Hepatocyte (in vitro differentiated cells): ENCODE measurements at regions not wholly inside any gene's neighbourhood (a gene's known extent, or its start where the extent isn't known, plus 50 kb on each side); places are given as distances from the start of the nearest gene placed in this dataset.

ENCODE experiments used
- DNase-seq: peaks from one replicate; pipeline ENCODE4 v3.0.0-alpha.2; 2016; ENCODE audit warnings: low spot score
- H2AFZ ChIP-seq: fragments of 200-600 bp; sonication (generic); 2 replicates; pipeline ENCODE4 v1.6.0; 2016; ENCODE audit warnings: antibody characterized with exemption, mild to moderate bottlenecking
- H3K27ac ChIP-seq: fragments of 200-600 bp; sonication (generic); 2 replicates; pipeline ENCODE4 v1.5.1; 2016; ENCODE audit warnings: mild to moderate bottlenecking
- H3K27me3 ChIP-seq: fragments of 200-600 bp; sonication (generic); 2 replicates; pipeline ENCODE4 v1.6.1; 2016
- H3K36me3 ChIP-seq: fragments of 200-600 bp; sonication (generic); replicated peaks from 2 replicates; pipeline ENCODE4 v1.5.1; 2016; ENCODE audit warnings: low read depth; ENCODE audit not compliant: insufficient read depth
- H3K4me1 ChIP-seq: fragments of 200-600 bp; sonication (generic); 2 replicates; pipeline ENCODE4 v1.5.1; 2016; ENCODE audit warnings: mild to moderate bottlenecking, moderate library complexity; ENCODE audit not compliant: insufficient read depth
- H3K4me2 ChIP-seq: fragments of 200-600 bp; sonication (generic); 2 replicates; pipeline ENCODE4 v1.6.0; 2016
- H3K4me3 ChIP-seq: fragments of 200-600 bp; sonication (generic); 2 replicates; pipeline ENCODE4 v1.5.1; 2016; ENCODE audit warnings: mild to moderate bottlenecking
- H3K79me2 ChIP-seq: fragments of 200-600 bp; sonication (generic); 2 replicates; pipeline ENCODE4 v1.6.0; 2017; ENCODE audit warnings: mild to moderate bottlenecking
- H3K9me2 ChIP-seq: fragments of 200-600 bp; sonication (generic); replicated peaks from 2 replicates; pipeline ENCODE4 v1.6.0; 2017; ENCODE audit warnings: mild to moderate bottlenecking; ENCODE audit not compliant: insufficient read depth
- H3K9me3 ChIP-seq: fragments of 200-600 bp; sonication (generic); 2 replicates; pipeline ENCODE4 v1.5.1; 2016; ENCODE audit warnings: low read depth, mild to moderate bottlenecking
- H4K20me1 ChIP-seq: fragments of 200-600 bp; sonication (generic); 2 replicates; pipeline ENCODE4 v1.6.0; 2016; ENCODE audit warnings: mild to moderate bottlenecking; ENCODE audit not compliant: insufficient read depth, poor library complexity, severe bottlenecking
- EZH2 ChIP-seq: fragments of 200-600 bp; sonication (generic); IDR thresholded peaks from 2 replicates; pipeline ENCODE4 v1.6.1; 2016; ENCODE audit warnings: antibody characterized with exemption, mild to moderate bottlenecking, borderline replicate concordance
- EZH2phosphoT487 ChIP-seq: fragments of 200-600 bp; sonication (generic); IDR thresholded peaks from one replicate; pipeline ENCODE4 v1.6.1; 2018; ENCODE audit warnings: antibody characterized with exemption, mild to moderate bottlenecking, low read depth, moderate library complexity; ENCODE audit not compliant: unreplicated experiment, severe bottlenecking
- WGBS: methylation state at CpG from one replicate; pipeline ENCODE4 v1.1.6; 2016; ENCODE audit warnings: low lambda C conversion rate; ENCODE audit errors: missing lambda C conversion rate; 5-methylcytosine and 5-hydroxymethylcytosine counted together
- TF ChIP-seq, protein P1 (sequence below): fragments of 200-600 bp; sonication (generic); IDR thresholded peaks from 2 replicates; pipeline ENCODE4 v1.5.1; 2016; ENCODE audit warnings: antibody characterized with exemption, mild to moderate bottlenecking; ENCODE audit not compliant: poor library complexity

GRCh38 chr2:167681234-167682015 is 566.0 kb downstream of the STK39 start:
- H3K4me2 ChIP-seq, result no peak overlapping the region
- no peaks in the 10 kb centered on the region for H3K79me2 ChIP-seq
- WGBS, result 53% methylated on average over 6 of the region's 6 CpGs
- no peak overlapping the region for H3K27ac ChIP-seq
- H3K9me3 ChIP-seq, result no peaks in the 10 kb centered on the region
- no peaks in the 10 kb centered on the region for H4K20me1 ChIP-seq
- no peaks in the 10 kb centered on the region for H3K36me3 ChIP-seq
- TF ChIP-seq, protein P1, sequence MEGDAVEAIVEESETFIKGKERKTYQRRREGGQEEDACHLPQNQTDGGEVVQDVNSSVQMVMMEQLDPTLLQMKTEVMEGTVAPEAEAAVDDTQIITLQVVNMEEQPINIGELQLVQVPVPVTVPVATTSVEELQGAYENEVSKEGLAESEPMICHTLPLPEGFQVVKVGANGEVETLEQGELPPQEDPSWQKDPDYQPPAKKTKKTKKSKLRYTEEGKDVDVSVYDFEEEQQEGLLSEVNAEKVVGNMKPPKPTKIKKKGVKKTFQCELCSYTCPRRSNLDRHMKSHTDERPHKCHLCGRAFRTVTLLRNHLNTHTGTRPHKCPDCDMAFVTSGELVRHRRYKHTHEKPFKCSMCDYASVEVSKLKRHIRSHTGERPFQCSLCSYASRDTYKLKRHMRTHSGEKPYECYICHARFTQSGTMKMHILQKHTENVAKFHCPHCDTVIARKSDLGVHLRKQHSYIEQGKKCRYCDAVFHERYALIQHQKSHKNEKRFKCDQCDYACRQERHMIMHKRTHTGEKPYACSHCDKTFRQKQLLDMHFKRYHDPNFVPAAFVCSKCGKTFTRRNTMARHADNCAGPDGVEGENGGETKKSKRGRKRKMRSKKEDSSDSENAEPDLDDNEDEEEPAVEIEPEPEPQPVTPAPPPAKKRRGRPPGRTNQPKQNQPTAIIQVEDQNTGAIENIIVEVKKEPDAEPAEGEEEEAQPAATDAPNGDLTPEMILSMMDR, result no peak
- TF ChIP-seq EZH2 (no peak), EZH2phosphoT487 (no peak)
- no peak for DNase-seq
- no peaks in the 10 kb centered on the region for H3K27me3 ChIP-seq
- no peaks in the 10 kb centered on the region for H3K9me2 ChIP-seq
- no peak overlapping the region for H3K4me3 ChIP-seq
- no peak overlapping the region for H2AFZ ChIP-seq
- H3K4me1 ChIP-seq, result no peaks in the 10 kb centered on the region

DNA sequence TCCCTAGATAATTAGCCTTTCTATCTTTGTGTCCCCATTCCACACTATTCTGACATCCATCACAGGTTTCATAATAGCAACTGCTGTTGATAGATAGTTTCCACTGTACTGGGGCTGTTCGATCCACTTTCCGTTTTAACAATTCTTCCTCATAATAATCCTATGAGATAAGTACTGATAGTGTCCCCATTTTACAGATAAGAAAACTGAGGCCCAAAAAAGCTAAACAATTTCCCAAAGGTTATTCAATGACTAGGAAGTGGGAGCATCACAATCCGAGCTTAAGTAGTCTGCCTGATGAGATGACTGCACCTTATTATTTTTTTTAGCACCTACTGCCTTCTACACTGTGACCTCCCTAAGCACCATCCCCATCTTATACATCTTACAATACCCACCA is 569.2 kb downstream of the STK39 start:
- no peaks in the 10 kb centered on the region for H3K36me3 ChIP-seq
- no peaks in the 10 kb centered on the region for H3K9me2 ChIP-seq
- no peak overlapping the region for H3K27ac ChIP-seq
- no peak overlapping the region for H2AFZ ChIP-seq
- no peaks in the 10 kb centered on the region for H3K79me2 ChIP-seq
- H3K9me3 ChIP-seq, result no peaks in the 10 kb centered on the region
- H3K4me3 ChIP-seq, result no peak overlapping the region
- H3K4me2 ChIP-seq, result no peak overlapping the region
- DNase-seq, result no peak
- H3K27me3 ChIP-seq, result no peaks in the 10 kb centered on the region
- no peaks in the 10 kb centered on the region for H3K4me1 ChIP-seq
- H4K20me1 ChIP-seq, result no peaks in the 10 kb centered on the region
- no peak for TF ChIP-seq EZH2
- TF ChIP-seq, protein P1, result no peak
- TF ChIP-seq EZH2phosphoT487, result no peak
- WGBS, result 91% methylated on average over 3 of the region's 3 CpGs

- Histone ChIP-seq H3K4me3 (no peak overlapping the region), H3K79me2 (no peaks in the 10 kb centered on the region), H3K4me1 (no peaks in the 10 kb centered on the region), H3K27ac (no peak overlapping the region), H3K9me3 (no peaks in the 10 kb centered on the region), H4K20me1 (no peaks in the 10 kb centered on the region), H3K36me3 (no peaks in the 10 kb centered on the region), H3K27me3 (no peaks in the 10 kb centered on the region), H2AFZ (no peak overlapping the region), H3K9me2 (no peaks in the 10 kb centered on the region), H3K4me2 (no peak overlapping the region)
- TF ChIP-seq EZH2phosphoT487 (no peak), EZH2 (no peak)
- TF ChIP-seq, protein P1, result no peak
- no peak for DNase-seq
- 92% methylated on average over 6 of the region's 6 CpGs for WGBS
Observed at GRCh38 chr2:167675906-167676305, 571.5 kb downstream of the STK39 start.
